ENCODE measurements at regions not wholly inside any gene's neighbourhood (a gene's known extent, or its start where the extent isn't known, plus 50 kb on each side); places are given as distances from the start of the nearest gene placed in this dataset.

GRCh38 chr19:32164384-32164992 lies 180.9 kb upstream of the ZNF507 start:
- H3K9me3 ChIP-seq (ENCODE audit: low read length), result no peaks in the 10 kb centered on the region
- DNase-seq (ENCODE audit: low spot score), result no peak
- no peak overlapping the region for H2AFZ ChIP-seq (ENCODE audit: low read length)
- in situ Hi-C loops (cut with HindIII; ENCODE audit: extremely low pct_ligation_motif_present, low pct_unique_long_range_greater_than_20kb), result no loop called here
- H3K27me3 ChIP-seq (ENCODE audit: control insufficient read depth in 1 of 2, insufficient read depth in 2 of 2, low read length in 2 of 2), result no peaks in the 10 kb centered on the region
- no peaks in the 10 kb centered on the region for H3K36me3 ChIP-seq (replicated peaks in 1 of 2; ENCODE audit: control insufficient read depth in 1 of 2, insufficient read depth in 2 of 2, low read length in 2 of 2)
- POLR2A ChIA-PET, result no interaction called here
- H3K9ac ChIP-seq (ENCODE audit: insufficient read depth, low read depth, low read length), result no peak overlapping the region
- no peak overlapping the region for H3K4me3 ChIP-seq (replicated peaks in 1 of 3; ENCODE audit: insufficient read depth in 1 of 3, low read depth in 2 of 3, low read length in 3 of 3)
- no peak for ATAC-seq
- no TSS peak for BruUV-seq (replicated peaks)
- H4K20me1 ChIP-seq (ENCODE audit: insufficient read depth, low read length), result no peaks in the 10 kb centered on the region
- no peaks in the 10 kb centered on the region for H3K4me1 ChIP-seq (ENCODE audit: insufficient read depth, low read length)
- intact Hi-C loops (cut with micrococcal nuclease; ENCODE audit: unreplicated experiment), result no loop called here
- no peak overlapping the region for H3K27ac ChIP-seq (ENCODE audit: extremely low read length, insufficient read depth, low read length)
- H3K79me2 ChIP-seq (ENCODE audit: insufficient read depth, low read length), result no peaks in the 10 kb centered on the region
- no peak for FAIRE-seq
- no peak for TF ChIP-seq ZBTB39 (CRISPR knock-in tag; IDR thresholded peaks at IDR 0.05)
- TF ChIP-seq SOX5 (CRISPR knock-in tag; IDR thresholded peaks at IDR 0.05; ENCODE audit: borderline replicate concordance), result no peak
- TF ChIP-seq SAFB2 (CRISPR knock-in tag; IDR thresholded peaks at IDR 0.05; ENCODE audit: borderline replicate concordance, low read depth), result no peak
- no peak for TF ChIP-seq ZNF275 (CRISPR knock-in tag; IDR thresholded peaks at IDR 0.05; ENCODE audit: borderline replicate concordance)
- no peak for TF ChIP-seq EP300 (IDR thresholded peaks at IDR 0.05; ENCODE audit: low read depth in 2 of 2, low read length in 2 of 2)
- TF ChIP-seq EP300 (CRISPR knock-in tag; IDR thresholded peaks at IDR 0.05; ENCODE audit: borderline replicate concordance), result no peak
- TF ChIP-seq PITX1 (CRISPR knock-in tag; IDR thresholded peaks at IDR 0.05), result no peak
- no peak overlapping the region for H3K4me2 ChIP-seq (ENCODE audit: low read depth, low read length)
- WGBS (ENCODE audit: low lambda C conversion rate), result 22% methylated on average over 2 of the region's 3 CpGs
- CTCF ChIA-PET (ENCODE audit: low intra/inter-chr PET ratio, low total read pairs), result no interaction called here

Measured in HepG2 (cell line).